Osteoblast (primary cell): ENCODE measurements at regions not wholly inside any gene's neighbourhood (a gene's known extent, or its start where the extent isn't known, plus 50 kb on each side); places are given as distances from the start of the nearest gene placed in this dataset.

Experiments
- DNase-seq: peaks from one replicate; pipeline ENCODE4 v3.0.0; 2011; ENCODE audit warnings: low spot score, mixed read lengths; ENCODE audit not compliant: insufficient read length; ENCODE audit errors: missing footprints
- H2AFZ ChIP-seq: 2 replicates; pipeline ENCODE4 v1.6.0; 2011; ENCODE audit warnings: mild to moderate bottlenecking, low read length
- H3K27ac ChIP-seq: 2 replicates; pipeline ENCODE4 v1.5.1; 2011; ENCODE audit warnings: mild to moderate bottlenecking, low read depth, low read length, moderate library complexity
- H3K27me3 ChIP-seq: 2 replicates; pipeline ENCODE4 v1.6.0; 2012; ENCODE audit warnings: mild to moderate bottlenecking, control low read depth, inconsistent platforms, low read length, moderate library complexity; ENCODE audit not compliant: insufficient read depth
- H3K36me3 ChIP-seq: 2 replicates; pipeline ENCODE4 v1.5.1; 2011; ENCODE audit warnings: mild to moderate bottlenecking, low read length, control low read depth, moderate library complexity; ENCODE audit not compliant: insufficient read depth
- H3K4me1 ChIP-seq: 2 replicates; pipeline ENCODE4 v1.5.1; 2011; ENCODE audit warnings: mild to moderate bottlenecking, low read length, control low read depth, moderate library complexity; ENCODE audit not compliant: insufficient read depth
- H3K4me2 ChIP-seq: 2 replicates; pipeline ENCODE4 v1.6.0; 2011; ENCODE audit warnings: mild to moderate bottlenecking, low read length; ENCODE audit not compliant: insufficient read depth
- H3K4me3 ChIP-seq: fragments of 200-600 bp; sonication (generic); 3 replicates; pipeline ENCODE4 v1.5.1; 2012; ENCODE audit warnings: mild to moderate bottlenecking, low read length, inconsistent platforms; ENCODE audit not compliant: insufficient read depth
- H3K79me2 ChIP-seq: 2 replicates; pipeline ENCODE4 v1.6.0; 2012; ENCODE audit warnings: mild to moderate bottlenecking, low read length, control low read depth, inconsistent platforms; ENCODE audit not compliant: insufficient read depth
- H3K9me3 ChIP-seq: 2 replicates; pipeline ENCODE4 v1.5.1; 2011; ENCODE audit warnings: low read depth, low read length, control low read depth
- H4K20me1 ChIP-seq: 2 replicates; pipeline ENCODE4 v1.6.0; 2012; ENCODE audit warnings: mild to moderate bottlenecking, low read length, control low read depth; ENCODE audit not compliant: insufficient read depth
- TF ChIP-seq, protein P1 (sequence below): IDR thresholded peaks from 2 replicates; pipeline ENCODE4 v1.5.1; 2011; ENCODE audit warnings: mild to moderate bottlenecking, low read depth, low read length, moderate library complexity; ENCODE audit errors: extremely low read depth

DNA sequence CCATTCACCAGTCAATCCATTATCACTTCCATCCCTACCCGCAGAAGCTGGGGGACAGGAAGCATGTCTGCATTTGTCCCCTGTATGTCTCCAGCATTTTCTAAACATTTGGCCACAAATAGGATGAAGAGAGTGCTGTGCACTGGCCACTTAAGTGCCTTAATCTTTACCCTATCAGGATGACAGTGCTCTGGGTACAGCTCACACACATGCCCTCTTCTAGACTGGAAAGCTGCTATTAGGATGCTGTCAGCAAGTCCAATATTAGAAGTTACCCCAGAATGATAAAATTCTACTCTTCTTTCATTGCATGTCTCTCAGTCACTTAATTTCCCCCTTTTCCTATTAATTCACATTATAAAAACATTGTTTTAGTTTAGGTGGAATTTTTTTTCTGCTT, 168.4 kb downstream of the RASEF start:
- H3K27ac ChIP-seq, result no peak overlapping the region
- no peaks in the 10 kb centered on the region for H3K9me3 ChIP-seq
- H3K4me2 ChIP-seq, result no peak overlapping the region
- no peaks in the 10 kb centered on the region for H4K20me1 ChIP-seq
- TF ChIP-seq, protein P1, sequence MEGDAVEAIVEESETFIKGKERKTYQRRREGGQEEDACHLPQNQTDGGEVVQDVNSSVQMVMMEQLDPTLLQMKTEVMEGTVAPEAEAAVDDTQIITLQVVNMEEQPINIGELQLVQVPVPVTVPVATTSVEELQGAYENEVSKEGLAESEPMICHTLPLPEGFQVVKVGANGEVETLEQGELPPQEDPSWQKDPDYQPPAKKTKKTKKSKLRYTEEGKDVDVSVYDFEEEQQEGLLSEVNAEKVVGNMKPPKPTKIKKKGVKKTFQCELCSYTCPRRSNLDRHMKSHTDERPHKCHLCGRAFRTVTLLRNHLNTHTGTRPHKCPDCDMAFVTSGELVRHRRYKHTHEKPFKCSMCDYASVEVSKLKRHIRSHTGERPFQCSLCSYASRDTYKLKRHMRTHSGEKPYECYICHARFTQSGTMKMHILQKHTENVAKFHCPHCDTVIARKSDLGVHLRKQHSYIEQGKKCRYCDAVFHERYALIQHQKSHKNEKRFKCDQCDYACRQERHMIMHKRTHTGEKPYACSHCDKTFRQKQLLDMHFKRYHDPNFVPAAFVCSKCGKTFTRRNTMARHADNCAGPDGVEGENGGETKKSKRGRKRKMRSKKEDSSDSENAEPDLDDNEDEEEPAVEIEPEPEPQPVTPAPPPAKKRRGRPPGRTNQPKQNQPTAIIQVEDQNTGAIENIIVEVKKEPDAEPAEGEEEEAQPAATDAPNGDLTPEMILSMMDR, result no peak
- H2AFZ ChIP-seq, result no peak overlapping the region
- H3K79me2 ChIP-seq, result no peaks in the 10 kb centered on the region
- DNase-seq, result no peak
- H3K4me1 ChIP-seq, result no peaks in the 10 kb centered on the region
- H3K36me3 ChIP-seq, result no peaks in the 10 kb centered on the region
- H3K27me3 ChIP-seq, result no peaks in the 10 kb centered on the region
- no peak overlapping the region for H3K4me3 ChIP-seq

DNA sequence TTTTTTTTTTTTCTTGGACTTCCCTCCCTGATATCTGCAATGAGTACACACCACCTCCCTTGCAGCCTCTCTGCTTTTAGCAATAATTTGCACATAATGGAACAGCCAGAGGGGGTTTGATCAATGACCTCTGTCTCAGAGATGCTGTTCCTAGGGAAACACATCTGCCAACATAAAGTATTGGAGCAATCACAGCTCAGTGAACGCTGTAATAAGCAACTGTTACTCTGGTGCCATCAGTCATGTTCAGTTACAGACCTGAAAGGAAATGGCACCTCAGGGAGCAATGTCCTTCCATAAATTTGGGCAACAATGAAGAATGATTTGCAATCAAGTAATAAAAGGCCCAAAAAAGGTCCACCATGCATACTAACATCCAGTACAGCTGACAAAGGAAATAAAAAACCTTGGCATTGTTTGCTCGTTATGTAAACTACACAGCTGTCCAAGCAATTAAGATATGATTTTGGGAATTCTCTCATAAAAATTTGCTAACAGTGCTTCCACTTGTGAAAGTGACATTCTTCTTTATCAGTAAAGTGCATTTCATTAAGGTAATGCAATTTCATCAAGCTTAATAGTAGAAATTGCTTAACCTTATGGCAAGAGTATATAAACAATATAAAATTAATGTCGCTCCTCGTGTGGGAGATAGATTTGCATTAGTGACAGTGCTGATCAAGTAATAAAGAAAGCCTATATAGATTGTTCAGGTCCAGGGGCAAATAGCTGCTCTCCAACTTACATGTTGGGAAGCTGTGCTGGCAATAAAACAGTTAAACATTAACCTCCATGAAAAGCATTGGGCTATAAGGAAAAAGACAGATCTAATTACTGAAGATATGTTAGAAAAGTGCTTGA, 167.8 kb downstream of the RASEF start:
- H4K20me1 ChIP-seq, result no peaks in the 10 kb centered on the region
- H3K9me3 ChIP-seq, result no peaks in the 10 kb centered on the region
- TF ChIP-seq, protein P1, result no peak

DNA sequence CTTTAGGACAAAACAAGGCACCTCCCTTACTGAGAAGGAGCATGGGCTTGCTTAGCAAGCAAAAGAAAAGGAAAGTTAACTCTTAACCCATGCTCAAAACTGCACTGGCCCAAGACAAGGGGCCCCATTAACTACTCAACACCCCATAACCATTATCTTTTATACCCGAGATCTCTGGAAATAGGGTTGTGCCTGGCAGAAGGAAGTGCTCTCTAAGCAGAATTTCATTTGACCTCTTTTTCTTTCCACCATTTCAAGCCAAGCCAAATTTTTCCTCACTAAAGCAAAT, 167.2 kb downstream of the RASEF start:
- H3K79me2 ChIP-seq, result no peaks in the 10 kb centered on the region
- DNase-seq, result no peak
- no peak overlapping the region for H2AFZ ChIP-seq
- no peak overlapping the region for H3K27ac ChIP-seq
- no peak overlapping the region for H3K4me2 ChIP-seq
- TF ChIP-seq, protein P1, result no peak
- H3K9me3 ChIP-seq, result no peaks in the 10 kb centered on the region
- no peaks in the 10 kb centered on the region for H3K36me3 ChIP-seq
- no peaks in the 10 kb centered on the region for H3K4me1 ChIP-seq
- H4K20me1 ChIP-seq, result no peaks in the 10 kb centered on the region
- no peak overlapping the region for H3K4me3 ChIP-seq
- H3K27me3 ChIP-seq, result no peaks in the 10 kb centered on the region

More for the DNA sequence above, 167.8 kb downstream of the RASEF start:
- Histone ChIP-seq H3K27ac (no peak overlapping the region), H3K79me2 (no peaks in the 10 kb centered on the region), H3K4me3 (no peak overlapping the region), H3K36me3 (no peaks in the 10 kb centered on the region), H3K4me1 (no peaks in the 10 kb centered on the region), H3K4me2 (no peak overlapping the region), H2AFZ (no peak overlapping the region), H3K27me3 (no peaks in the 10 kb centered on the region)
- DNase-seq, result no peak

DNA sequence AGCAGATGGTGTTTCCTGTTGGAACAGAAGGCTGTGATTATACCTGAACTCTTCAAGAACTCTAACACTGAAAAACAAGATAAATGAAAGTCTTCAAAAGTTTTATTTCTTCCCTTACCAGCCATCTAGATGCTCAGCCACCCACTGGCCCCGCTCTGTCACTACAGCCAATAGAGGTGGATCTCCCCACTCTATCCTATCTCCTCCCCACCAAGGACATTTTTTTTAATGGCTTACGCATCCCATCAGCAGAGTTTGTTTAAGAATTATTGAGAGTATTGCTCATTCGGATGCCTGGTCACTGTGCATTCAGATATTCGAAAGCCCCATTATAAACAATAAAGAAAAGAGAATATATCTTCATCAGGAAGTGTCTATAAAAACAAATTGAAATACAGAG, 159.4 kb downstream of the RASEF start:
- Histone ChIP-seq H3K9me3 (no peaks in the 10 kb centered on the region), H4K20me1 (no peaks in the 10 kb centered on the region), H3K4me3 (no peak overlapping the region), H3K4me2 (no peak overlapping the region), H3K27me3 (no peaks in the 10 kb centered on the region), H3K36me3 (no peaks in the 10 kb centered on the region), H2AFZ (no peak overlapping the region), H3K27ac (no peak overlapping the region), H3K79me2 (no peaks in the 10 kb centered on the region), H3K4me1 (no peaks in the 10 kb centered on the region)
- TF ChIP-seq, protein P1, result no peak
- DNase-seq, result no peak
